ENCODE measurements at regions not wholly inside any gene's neighbourhood (a gene's known extent, or its start where the extent isn't known, plus 50 kb on each side); places are given as distances from the start of the nearest gene placed in this dataset.
"Not testable (repeated sequence)": the region's sequence is repeated elsewhere in the genome, so short reads cannot be mapped to it uniquely, and the experiment has no call there.

- intact Hi-C loops (cut with DNase I): no loop called here
- 82 to 87% methylated on average over 2 of the region's 2 CpGs for WGBS, 2 donors
- DNase-seq: no peak
These were observed 169.2 kb upstream of the IL15 start for GRCh38 chr4:141467225-141467624.

GRCh38 chr4:141469392-141469791 lies 167.0 kb upstream of the IL15 start:
- DNase-seq: no peak
- Histone ChIP-seq H3K36me3 (no peaks in the 10 kb centered on the region), H3K27me3 (no peaks in the 10 kb centered on the region), H3K9me3 (no peaks in the 10 kb centered on the region), H3K27ac (no peak overlapping the region), H3K4me3 (replicated peaks in 1 of 3) (no peak overlapping the region), H3K4me1 (no peaks in the 10 kb centered on the region)
- intact Hi-C loops (cut with DNase I): no loop called here
- 83% methylated on average over 1 of the region's 1 CpG for WGBS, 2 donors
- TF ChIP-seq, protein P1, sequence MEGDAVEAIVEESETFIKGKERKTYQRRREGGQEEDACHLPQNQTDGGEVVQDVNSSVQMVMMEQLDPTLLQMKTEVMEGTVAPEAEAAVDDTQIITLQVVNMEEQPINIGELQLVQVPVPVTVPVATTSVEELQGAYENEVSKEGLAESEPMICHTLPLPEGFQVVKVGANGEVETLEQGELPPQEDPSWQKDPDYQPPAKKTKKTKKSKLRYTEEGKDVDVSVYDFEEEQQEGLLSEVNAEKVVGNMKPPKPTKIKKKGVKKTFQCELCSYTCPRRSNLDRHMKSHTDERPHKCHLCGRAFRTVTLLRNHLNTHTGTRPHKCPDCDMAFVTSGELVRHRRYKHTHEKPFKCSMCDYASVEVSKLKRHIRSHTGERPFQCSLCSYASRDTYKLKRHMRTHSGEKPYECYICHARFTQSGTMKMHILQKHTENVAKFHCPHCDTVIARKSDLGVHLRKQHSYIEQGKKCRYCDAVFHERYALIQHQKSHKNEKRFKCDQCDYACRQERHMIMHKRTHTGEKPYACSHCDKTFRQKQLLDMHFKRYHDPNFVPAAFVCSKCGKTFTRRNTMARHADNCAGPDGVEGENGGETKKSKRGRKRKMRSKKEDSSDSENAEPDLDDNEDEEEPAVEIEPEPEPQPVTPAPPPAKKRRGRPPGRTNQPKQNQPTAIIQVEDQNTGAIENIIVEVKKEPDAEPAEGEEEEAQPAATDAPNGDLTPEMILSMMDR (IDR thresholded peaks at IDR 0.05): no peak
- no peak for TF ChIP-seq POLR2A (IDR thresholded peaks at IDR 0.05)

More at GRCh38 chr4:141467225-141467624, 169.2 kb upstream of the IL15 start:
- Histone ChIP-seq H3K36me3 (no peaks in the 10 kb centered on the region), H3K27me3 (no peaks in the 10 kb centered on the region), H3K9me3 (no peaks in the 10 kb centered on the region), H3K4me1 (no peaks in the 10 kb centered on the region), H3K27ac (no peak overlapping the region), H3K4me3 (replicated peaks in 1 of 3) (no peak overlapping the region)
- TF ChIP-seq, protein P1 (IDR thresholded peaks at IDR 0.05): no peak
- TF ChIP-seq POLR2A (IDR thresholded peaks at IDR 0.05): no peak

DNA sequence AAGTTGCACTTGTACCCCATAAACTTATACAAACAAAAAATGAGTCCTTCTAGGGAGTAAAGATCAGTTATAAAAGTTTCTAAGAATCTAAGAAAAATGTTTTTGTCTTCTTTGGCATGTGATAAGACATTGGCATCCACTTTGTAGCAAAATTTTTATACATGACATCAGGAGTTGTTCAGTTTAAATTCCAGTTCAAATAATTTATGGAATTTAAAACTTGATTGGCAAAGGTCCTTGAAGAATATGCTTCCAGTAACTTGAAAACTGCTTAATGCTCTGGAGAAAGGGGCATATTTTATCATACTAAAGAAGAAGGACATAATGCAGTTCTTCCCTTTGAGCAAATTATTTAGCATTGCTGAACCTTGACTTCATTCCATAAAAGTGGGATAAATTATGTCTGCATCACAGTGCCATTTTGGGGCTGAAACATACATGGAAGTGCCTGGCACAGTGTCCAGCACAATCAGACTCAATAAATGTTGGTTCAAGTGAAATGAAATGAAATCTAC lies 163.3 kb upstream of the IL15 start:
- H3K27me3 ChIP-seq: no peaks in the 10 kb centered on the region
- intact Hi-C loops (cut with DNase I): no loop called here
- no peak for TF ChIP-seq POLR2A (IDR thresholded peaks at IDR 0.05)
- TF ChIP-seq, protein P1 (IDR thresholded peaks at IDR 0.05): no peak

GRCh38 chr4:141473952-141474351 lies 162.4 kb upstream of the IL15 start:
- H3K36me3 ChIP-seq: no peaks in the 10 kb centered on the region
- intact Hi-C loops (cut with DNase I): no loop called here
- H3K4me1 ChIP-seq: no peaks in the 10 kb centered on the region
- H3K27me3 ChIP-seq: no peaks in the 10 kb centered on the region
- H3K9me3 ChIP-seq: no peaks in the 10 kb centered on the region
- DNase-seq: no peak
- no peak overlapping the region for H3K4me3 ChIP-seq (replicated peaks in 1 of 3)
- no peak for TF ChIP-seq POLR2A (IDR thresholded peaks at IDR 0.05)
- TF ChIP-seq, protein P1 (IDR thresholded peaks at IDR 0.05): no peak
- H3K27ac ChIP-seq: no peak overlapping the region

More for the DNA sequence above, 163.3 kb upstream of the IL15 start:
- Histone ChIP-seq H3K4me1 (no peaks in the 10 kb centered on the region), H3K4me3 (replicated peaks in 1 of 3) (no peak overlapping the region), H3K27ac (no peak overlapping the region), H3K9me3 (no peaks in the 10 kb centered on the region), H3K36me3 (no peaks in the 10 kb centered on the region)
- no peak for DNase-seq

- Histone ChIP-seq H3K36me3 (no peaks in the 10 kb centered on the region), H3K4me3 (replicated peaks in 1 of 3) (no peak overlapping the region)
- intact Hi-C loops (cut with DNase I): no loop called here
These were observed 155.4 kb upstream of the IL15 start for GRCh38 chr4:141480950-141481349.

GRCh38 chr4:141484298-141484697 lies 152.1 kb upstream of the IL15 start:
- intact Hi-C loops (cut with DNase I); DNase-seq; H3K27me3 ChIP-seq: not testable (repeated sequence)

More at GRCh38 chr4:141480950-141481349, 155.4 kb upstream of the IL15 start:
- DNase-seq: no peak
- Histone ChIP-seq H3K27ac (no peak overlapping the region), H3K9me3 (no peaks in the 10 kb centered on the region), H3K27me3 (no peaks in the 10 kb centered on the region), H3K4me1 (peaks cover under 1% of the 10 kb centered on the region in 2 donors)
- no peak for TF ChIP-seq POLR2A (IDR thresholded peaks at IDR 0.05)

More at GRCh38 chr4:141484298-141484697, 152.1 kb upstream of the IL15 start:
- peaks cover 8 to 11% of the 10 kb centered on the region in 2 donors for H3K4me1 ChIP-seq
- not testable (repeated sequence) for H3K4me3 ChIP-seq (replicated peaks in 1 of 3); H3K36me3 ChIP-seq; H3K9me3 ChIP-seq; H3K27ac ChIP-seq
- 87 to 93% methylated on average over 12 of the region's 12 CpGs for WGBS, 2 donors

Data from thyroid gland (tissue), 4 donors.